NB4 (cell line): ENCODE measurements at regions not wholly inside any gene's neighbourhood (a gene's known extent, or its start where the extent isn't known, plus 50 kb on each side); places are given as distances from the start of the nearest gene placed in this dataset.

Experiments used
- DNase-seq: peaks from one replicate; pipeline ENCODE4 v3.0.0; 2010; ENCODE audit warnings: low read depth
- H3K4me3 ChIP-seq: one replicate; pipeline ENCODE4 v1.5.1; 2011; ENCODE audit warnings: mild to moderate bottlenecking, low read depth, low read length, moderate library complexity
- MYC ChIP-seq: IDR thresholded peaks from 2 replicates; pipeline ENCODE4 v1.6.1; 2011; ENCODE audit warnings: low read depth, low read length
- POLR2A ChIP-seq: IDR thresholded peaks from 2 replicates; pipeline ENCODE4 v1.6.1; 2011; ENCODE audit warnings: mild to moderate bottlenecking; ENCODE audit not compliant: insufficient read length; ENCODE audit errors: extremely low read depth
- TF ChIP-seq, protein P1 (sequence below): IDR thresholded peaks from one replicate; pipeline ENCODE4 v1.5.1; 2012; ENCODE audit warnings: low read depth, low read length
- TF ChIP-seq, protein P2 (sequence below): IDR thresholded peaks from 2 replicates; pipeline ENCODE4 v1.6.1; 2011; ENCODE audit warnings: low read depth, low read length

DNA sequence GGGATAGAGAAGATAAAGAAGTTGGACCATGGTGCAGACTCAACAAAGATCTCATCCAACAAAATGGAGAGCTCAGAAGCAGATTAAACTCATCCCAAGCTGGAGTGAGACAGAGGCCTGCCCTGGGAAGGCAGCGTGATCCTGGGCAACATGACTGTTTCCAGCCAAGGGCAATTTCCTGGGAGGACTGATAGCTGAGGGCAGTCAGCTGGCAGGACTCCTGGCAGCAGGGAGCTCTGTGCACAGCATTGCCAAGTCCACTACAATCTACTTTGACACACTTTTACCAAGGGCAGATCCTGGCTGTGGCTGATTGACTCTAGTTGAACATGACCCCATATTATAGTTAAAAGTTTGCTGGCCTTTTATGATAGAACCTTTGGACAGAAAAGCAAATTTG lies 357.3 kb upstream of the RASGEF1B start:
- TF ChIP-seq POLR2A (no peak), MYC (no peak)
- TF ChIP-seq, protein P1, sequence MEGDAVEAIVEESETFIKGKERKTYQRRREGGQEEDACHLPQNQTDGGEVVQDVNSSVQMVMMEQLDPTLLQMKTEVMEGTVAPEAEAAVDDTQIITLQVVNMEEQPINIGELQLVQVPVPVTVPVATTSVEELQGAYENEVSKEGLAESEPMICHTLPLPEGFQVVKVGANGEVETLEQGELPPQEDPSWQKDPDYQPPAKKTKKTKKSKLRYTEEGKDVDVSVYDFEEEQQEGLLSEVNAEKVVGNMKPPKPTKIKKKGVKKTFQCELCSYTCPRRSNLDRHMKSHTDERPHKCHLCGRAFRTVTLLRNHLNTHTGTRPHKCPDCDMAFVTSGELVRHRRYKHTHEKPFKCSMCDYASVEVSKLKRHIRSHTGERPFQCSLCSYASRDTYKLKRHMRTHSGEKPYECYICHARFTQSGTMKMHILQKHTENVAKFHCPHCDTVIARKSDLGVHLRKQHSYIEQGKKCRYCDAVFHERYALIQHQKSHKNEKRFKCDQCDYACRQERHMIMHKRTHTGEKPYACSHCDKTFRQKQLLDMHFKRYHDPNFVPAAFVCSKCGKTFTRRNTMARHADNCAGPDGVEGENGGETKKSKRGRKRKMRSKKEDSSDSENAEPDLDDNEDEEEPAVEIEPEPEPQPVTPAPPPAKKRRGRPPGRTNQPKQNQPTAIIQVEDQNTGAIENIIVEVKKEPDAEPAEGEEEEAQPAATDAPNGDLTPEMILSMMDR, result no peak
- TF ChIP-seq, protein P2, sequence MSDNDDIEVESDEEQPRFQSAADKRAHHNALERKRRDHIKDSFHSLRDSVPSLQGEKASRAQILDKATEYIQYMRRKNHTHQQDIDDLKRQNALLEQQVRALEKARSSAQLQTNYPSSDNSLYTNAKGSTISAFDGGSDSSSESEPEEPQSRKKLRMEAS, result no peak
- no peak overlapping the region for H3K4me3 ChIP-seq
- no peak for DNase-seq

DNA sequence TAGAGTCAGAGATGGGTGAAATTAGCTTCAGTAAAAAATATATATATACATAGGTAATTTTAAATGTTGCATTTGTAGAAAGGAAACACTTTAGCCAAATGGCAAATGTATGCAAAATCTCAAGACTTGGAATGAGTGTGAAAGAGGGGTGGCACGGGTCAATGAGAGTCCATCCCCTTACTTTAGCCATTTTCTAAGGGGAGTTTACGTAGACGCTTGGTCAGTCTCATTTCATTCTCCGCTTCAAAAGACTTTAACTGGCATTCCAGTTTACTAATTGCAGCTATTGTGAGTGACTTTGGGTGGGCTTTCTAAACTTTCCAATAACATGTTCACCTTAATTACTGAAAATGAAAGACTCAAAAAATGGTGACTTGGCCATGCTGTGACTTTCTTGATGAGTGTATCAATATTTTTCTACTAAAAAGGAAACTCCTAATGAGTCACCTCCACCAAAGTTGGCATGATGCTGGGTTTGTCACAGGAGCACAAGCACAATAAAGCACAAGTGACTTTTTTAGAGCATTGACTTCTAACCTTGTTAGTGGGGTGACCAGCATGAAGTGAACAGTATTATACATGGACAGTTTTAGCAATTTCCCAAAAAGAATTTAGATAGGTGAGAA lies 356.0 kb upstream of the RASGEF1B start:
- TF ChIP-seq MYC (no peak), POLR2A (no peak)
- TF ChIP-seq, protein P2, result no peak
- no peak overlapping the region for H3K4me3 ChIP-seq
- no peak for DNase-seq

DNA sequence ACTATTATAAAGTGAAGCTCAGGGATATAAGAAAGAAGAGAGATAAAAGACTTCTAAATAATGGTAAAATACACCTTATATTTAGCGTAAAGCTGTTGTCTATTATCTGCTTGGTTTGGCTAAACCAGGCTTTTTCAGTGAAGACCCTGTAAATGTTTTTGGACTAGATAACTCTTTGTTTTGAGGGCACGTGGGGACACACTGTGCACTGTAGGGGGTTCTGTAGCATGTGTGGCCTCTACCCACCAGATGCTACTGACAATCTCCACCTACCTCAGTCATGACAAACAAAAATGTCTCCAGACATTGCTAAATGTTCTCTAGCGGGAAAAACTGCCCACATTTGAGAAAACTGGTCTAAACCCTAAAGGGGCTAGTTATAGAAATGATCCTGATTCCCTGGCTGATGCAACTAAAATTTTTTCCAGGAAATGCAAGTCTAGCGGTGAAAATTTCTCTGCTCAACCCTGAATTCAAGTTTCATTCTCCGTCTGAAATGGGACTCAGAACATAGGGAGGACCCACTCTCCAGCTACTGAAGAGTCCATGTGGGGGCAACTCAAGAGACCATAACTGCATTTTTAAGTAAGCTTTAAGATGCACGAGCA lies 355.2 kb upstream of the RASGEF1B start:
- H3K4me3 ChIP-seq, result no peak overlapping the region
- TF ChIP-seq, protein P2, result no peak
- TF ChIP-seq, protein P1, result no peak
- TF ChIP-seq MYC, result no peak
- no peak for TF ChIP-seq POLR2A
- no peak for DNase-seq

DNA sequence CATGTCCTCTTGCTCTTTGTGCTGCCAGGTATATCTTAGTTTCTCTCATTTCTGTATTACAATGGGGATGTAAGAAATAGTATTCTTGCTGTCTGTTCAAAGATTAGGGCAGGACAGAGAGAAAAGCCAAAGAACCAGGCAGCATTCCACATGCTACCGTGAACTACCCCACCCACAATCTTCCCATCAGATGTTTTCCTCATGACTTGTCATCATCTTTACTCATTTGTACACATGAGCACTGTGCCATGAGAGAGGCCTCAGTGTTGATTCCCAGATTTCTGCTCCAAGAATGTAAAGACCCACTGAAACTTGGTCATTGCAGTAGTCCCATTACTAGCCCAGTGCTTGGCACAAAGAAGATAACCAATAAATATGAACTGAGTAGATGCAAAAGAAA lies 354.6 kb upstream of the RASGEF1B start:
- TF ChIP-seq POLR2A, result no peak
- TF ChIP-seq, protein P2, result no peak
- TF ChIP-seq, protein P1, result no peak
- TF ChIP-seq MYC, result no peak
- no peak for DNase-seq

DNA sequence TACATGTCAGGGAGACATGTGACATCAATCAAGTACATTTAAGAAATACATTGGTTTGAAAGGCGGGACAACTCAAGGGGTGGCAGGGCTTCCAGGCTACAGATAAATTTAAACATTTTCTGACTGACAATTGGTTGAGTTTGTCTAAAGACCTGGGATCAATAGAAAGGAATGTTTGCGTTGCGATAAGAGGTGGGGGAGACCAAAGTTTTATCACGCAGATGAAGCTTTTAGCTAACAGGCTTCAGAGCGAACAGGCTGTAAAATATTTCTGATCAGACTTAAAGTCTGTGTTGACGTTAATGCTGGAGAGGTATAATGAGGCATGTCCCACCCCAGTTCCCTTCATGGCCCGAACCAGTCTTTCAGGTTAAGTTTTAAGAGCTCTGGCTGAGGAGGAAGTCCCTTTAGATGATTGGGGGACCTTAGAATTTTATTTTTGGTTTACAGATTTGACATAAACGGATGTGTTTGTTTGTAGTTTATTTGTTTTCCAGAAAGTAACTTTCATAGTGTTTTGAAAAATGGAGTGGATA lies 346.7 kb upstream of the RASGEF1B start:
- no peak for DNase-seq
- TF ChIP-seq, protein P1, result no peak
- TF ChIP-seq, protein P2, result no peak
- no peak for TF ChIP-seq POLR2A
- no peak for TF ChIP-seq MYC
- H3K4me3 ChIP-seq, result no peak overlapping the region

More for the DNA sequence above, 354.6 kb upstream of the RASGEF1B start:
- H3K4me3 ChIP-seq, result no peak overlapping the region

DNA sequence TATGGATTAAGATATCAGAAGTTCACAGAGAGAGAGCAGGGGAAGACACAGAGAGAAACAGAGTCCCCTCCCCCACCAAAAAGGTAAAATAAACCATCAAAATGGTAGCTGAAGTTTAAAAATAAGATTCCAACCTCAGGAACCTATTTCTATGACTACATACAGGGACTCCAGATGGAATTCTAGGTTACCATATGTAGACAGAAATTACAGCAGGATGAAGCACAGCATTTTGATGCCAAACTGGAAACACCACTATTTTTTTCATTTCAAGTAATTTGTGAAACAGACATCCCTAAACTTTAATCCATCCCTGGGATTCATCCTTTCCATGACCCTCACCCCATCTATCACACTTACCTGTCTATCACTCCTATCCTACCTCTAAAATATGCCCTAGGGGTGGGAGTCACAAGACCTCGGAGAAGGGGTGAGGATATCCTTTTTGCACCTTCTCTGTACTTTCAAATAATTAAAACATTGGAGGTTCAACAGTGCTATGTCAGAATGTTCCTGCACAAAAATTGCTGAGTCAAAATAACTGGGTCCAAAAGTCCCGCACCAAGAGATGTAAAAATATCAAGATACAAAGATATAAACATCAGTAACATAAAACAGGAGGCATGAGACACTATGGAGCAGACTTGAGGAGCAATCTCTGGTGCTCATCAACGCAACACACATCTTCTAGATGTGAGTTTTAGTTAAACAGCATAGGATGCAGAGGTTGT lies 344.5 kb upstream of the RASGEF1B start:
- TF ChIP-seq POLR2A, result no peak
- TF ChIP-seq, protein P2, result no peak
- TF ChIP-seq, protein P1, result no peak
- no peak for TF ChIP-seq MYC
- DNase-seq, result no peak
- H3K4me3 ChIP-seq, result no peak overlapping the region
